Epithelial cell of proximal tubule (primary cell): ENCODE measurements at regions not wholly inside any gene's neighbourhood (a gene's known extent, or its start where the extent isn't known, plus 50 kb on each side); places are given as distances from the start of the nearest gene placed in this dataset.

Experiments
- DNase-seq: peaks from one replicate; pipeline ENCODE4 v3.0.0-alpha.2; 2011; ENCODE audit warnings: low read depth
- H3K4me3 ChIP-seq: 2 replicates; pipeline ENCODE4 v1.5.1; 2011; ENCODE audit warnings: low read depth, mild to moderate bottlenecking, low read length
- TF ChIP-seq, protein P1 (sequence below): conservative IDR thresholded peaks from 2 replicates; pipeline ENCODE4 v1.5.1; 2012; ENCODE audit warnings: low read depth, mild to moderate bottlenecking, low read length

DNA sequence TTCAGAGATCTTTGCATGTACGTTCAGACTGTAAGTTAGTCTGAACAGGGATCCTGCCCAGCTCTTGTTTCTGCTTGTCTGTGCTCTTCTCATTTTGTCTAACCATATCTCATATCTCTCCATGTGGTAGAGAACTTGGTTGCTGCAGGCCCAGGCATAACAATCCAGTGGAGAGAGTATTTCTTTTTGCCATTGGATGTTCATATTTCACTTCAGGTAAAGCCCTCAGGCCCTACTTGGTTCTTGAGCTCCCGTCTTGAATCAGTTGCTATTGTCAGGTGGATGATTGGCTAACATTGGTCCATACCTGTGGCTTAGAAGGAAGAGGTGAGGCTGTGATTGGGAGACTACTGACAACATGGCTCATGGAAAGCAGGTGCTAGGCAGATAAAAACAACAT, 357.7 kb upstream of the FLRT2 start:
- no peak overlapping the region for H3K4me3 ChIP-seq
- no peak for DNase-seq
- TF ChIP-seq, protein P1, sequence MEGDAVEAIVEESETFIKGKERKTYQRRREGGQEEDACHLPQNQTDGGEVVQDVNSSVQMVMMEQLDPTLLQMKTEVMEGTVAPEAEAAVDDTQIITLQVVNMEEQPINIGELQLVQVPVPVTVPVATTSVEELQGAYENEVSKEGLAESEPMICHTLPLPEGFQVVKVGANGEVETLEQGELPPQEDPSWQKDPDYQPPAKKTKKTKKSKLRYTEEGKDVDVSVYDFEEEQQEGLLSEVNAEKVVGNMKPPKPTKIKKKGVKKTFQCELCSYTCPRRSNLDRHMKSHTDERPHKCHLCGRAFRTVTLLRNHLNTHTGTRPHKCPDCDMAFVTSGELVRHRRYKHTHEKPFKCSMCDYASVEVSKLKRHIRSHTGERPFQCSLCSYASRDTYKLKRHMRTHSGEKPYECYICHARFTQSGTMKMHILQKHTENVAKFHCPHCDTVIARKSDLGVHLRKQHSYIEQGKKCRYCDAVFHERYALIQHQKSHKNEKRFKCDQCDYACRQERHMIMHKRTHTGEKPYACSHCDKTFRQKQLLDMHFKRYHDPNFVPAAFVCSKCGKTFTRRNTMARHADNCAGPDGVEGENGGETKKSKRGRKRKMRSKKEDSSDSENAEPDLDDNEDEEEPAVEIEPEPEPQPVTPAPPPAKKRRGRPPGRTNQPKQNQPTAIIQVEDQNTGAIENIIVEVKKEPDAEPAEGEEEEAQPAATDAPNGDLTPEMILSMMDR = no peak

DNA sequence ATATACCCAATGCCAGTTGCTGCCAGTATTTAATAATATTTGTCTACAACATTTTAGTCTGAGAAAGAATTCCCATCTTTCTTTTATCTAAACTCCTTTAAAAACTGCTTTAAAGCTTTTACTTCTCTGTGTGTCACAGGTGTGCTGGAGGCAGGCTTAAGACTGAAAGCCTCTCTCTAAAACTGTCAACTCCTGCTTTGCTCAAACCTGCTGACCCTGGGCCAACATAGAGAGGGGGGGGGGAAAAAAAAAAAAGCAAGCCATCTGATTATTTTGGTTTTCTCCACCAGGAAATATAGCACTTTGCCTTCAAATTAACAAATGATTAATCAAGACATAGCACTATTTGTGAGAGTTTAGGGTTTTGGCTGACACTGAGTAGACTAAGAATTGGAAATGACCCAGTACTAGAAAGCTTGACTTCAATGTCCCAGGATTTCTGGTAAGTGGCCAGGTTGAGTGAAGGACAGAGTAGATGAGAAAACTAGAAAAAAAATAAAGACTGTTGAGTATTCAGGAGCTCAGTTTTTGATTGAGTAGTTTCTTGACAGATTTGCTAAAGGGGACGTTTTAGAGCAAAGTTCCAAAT, 357.0 kb upstream of the FLRT2 start:
- TF ChIP-seq, protein P1 = no peak

DNA sequence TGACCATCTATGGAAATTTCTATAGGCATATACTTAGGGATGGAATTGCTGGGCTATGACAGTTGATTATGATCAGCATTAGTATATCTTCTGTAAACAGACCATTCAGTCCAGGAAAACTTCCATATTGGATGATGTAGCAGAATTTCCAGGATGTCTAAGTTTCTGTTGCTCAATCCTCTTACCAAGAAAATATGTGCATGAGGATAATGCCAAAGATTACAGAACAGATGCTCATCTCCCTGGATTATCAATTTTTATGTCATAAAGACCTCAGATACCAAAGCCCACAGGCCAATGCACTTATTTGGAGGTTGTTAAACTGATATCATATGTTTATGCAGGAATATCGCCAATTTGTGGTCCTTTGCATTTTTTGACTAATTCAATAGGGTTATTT, 354.4 kb upstream of the FLRT2 start:
- TF ChIP-seq, protein P1 = no peak
- DNase-seq = no peak
- H3K4me3 ChIP-seq = no peak overlapping the region

More for the DNA sequence above, 357.0 kb upstream of the FLRT2 start:
- DNase-seq = no peak
- no peak overlapping the region for H3K4me3 ChIP-seq

DNA sequence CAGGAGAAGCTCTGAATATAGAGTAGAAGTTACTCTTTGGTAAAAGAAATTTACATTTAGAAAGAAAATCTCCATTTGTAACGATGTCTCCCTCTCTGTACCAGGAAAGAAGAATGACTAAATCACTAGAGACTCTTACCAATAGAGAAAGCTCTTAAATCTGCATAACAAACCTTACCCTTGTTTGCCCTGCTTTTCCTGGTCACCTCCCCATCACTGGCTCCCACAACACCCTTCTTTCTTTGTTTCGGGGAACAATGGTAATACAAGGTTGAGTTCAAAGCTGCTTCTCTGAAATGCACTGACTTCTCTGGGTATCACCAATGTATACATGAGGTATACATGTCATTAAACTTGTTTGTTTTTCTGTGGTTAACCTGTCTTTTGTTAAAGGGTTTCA, 351.1 kb upstream of the FLRT2 start:
- no peak overlapping the region for H3K4me3 ChIP-seq
- TF ChIP-seq, protein P1 = no peak
- DNase-seq = no peak

DNA sequence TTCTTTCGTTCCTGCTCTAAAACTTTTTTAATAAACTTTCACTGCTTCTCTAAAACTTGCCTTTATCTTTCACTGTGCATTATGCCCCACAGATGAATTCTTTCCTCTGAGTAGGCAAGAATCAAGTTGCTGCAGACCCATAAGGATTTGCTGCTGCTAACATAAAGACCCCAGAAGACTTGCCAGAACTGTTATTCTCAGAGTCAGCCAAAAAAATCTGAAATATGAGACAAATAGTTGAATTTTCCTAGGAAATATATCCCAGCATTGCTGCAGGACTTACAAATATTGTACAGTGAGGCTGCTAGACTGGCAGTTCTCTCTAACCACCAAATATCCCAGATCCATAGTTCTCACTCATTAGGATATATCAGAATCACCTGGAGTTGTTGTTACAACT, 349.1 kb upstream of the FLRT2 start:
- H3K4me3 ChIP-seq = no peak overlapping the region
- TF ChIP-seq, protein P1 = no peak
- no peak for DNase-seq

DNA sequence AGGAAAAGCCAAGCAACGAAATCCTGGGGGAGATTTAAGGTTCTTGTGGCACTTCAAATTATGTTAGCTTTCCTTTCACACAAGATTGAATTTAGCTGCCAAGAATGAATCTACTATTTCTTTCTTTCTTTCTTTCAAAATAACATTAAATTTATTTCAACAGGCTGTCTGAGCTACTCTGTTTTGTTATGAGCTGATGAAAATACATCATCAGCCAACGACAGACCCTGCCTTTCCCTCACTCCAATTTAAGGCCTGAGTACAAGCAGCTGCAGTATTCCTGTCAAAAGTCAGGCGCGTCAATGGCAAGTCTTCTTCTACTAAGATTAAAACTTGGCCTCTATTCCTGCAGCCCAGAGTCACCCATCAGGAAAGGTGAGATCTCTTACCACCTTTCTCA, 347.7 kb upstream of the FLRT2 start:
- TF ChIP-seq, protein P1 = no peak
- no peak for DNase-seq
- H3K4me3 ChIP-seq = no peak overlapping the region

DNA sequence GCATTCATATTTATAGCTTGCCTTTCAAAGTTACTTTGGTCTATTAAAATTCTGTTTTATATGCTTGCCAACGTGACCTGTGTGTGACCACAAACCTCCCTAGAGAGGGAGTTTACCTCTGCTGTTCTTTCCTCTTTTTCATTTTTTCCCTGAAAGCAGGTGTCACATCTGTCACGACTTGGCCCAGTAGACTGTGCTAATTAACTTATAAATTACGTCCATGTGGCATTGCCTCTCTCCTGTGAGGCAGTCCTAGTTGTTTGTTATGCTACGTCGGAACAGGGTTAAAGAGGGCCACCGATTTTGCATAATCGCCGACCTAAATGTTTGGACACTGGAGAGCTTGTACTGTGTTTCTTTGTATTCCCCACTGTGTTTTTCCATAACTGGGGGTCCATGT, 343.9 kb upstream of the FLRT2 start:
- no peak for DNase-seq
- H3K4me3 ChIP-seq = no peak overlapping the region
- TF ChIP-seq, protein P1 = no peak
